Tibial nerve (tissue), 4 donors: ENCODE measurements at regions not wholly inside any gene's neighbourhood (a gene's known extent, or its start where the extent isn't known, plus 50 kb on each side); places are given as distances from the start of the nearest gene placed in this dataset.

ENCODE experiments used
- CTCF ChIP-seq, 5 experiments: fragments of 200-600 bp in 3 of 5; fragments of 450-650 bp in 2 of 5; sonication (generic) in 3 of 5; IDR thresholded peaks; one replicate each; pipeline ENCODE4 v1.5.1; 2016 to 2019; ENCODE audit warnings: antibody characterized with exemption in 5 of 5, mild to moderate bottlenecking in 3 of 5, moderate library complexity in 2 of 5
- EP300 ChIP-seq, 2 donors: sonication (generic); formaldehyde crosslinking; IDR thresholded peaks; one replicate each; pipeline ENCODE4 v1.6.1; 2017; ENCODE audit warnings: antibody characterized with exemption in 2 of 2, mild to moderate bottlenecking in 1 of 2
- POLR2A ChIP-seq, 2 donors: fragments of 450-650 bp; IDR thresholded peaks; one replicate each; pipeline ENCODE4 v1.6.1; 2017; ENCODE audit warnings: antibody characterized with exemption in 2 of 2, mild to moderate bottlenecking in 2 of 2, moderate library complexity in 2 of 2

DNA sequence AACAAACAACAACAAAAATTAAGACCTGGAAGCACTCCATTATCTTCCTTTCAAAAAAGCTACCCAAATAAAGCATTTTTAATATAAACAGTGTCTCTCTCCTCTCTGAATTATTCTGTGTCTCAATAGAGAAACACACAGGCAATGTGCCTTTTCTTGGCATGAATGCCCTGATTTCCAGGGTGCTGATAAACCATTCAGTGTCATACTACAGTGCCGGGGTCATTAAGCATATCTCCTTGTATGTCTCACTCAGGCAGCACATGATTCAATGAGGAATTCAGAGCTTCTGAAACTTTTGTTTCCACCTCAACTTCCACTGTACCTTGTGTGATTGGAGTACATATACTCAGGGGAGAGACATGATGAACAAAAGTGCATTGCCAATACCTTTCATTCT lies 294.0 kb upstream of the SLC24A2 start:
- no peak for TF ChIP-seq CTCF (IDR thresholded peaks at IDR 0.05)
- TF ChIP-seq EP300 (IDR thresholded peaks at IDR 0.05), result no peak
- no peak for TF ChIP-seq POLR2A (IDR thresholded peaks at IDR 0.05)
